ENCODE measurements at regions not wholly inside any gene's neighbourhood (a gene's known extent, or its start where the extent isn't known, plus 50 kb on each side); places are given as distances from the start of the nearest gene placed in this dataset.
"Not testable (repeated sequence)": the region's sequence is repeated elsewhere in the genome, so short reads cannot be mapped to it uniquely, and the experiment has no call there.

DNA sequence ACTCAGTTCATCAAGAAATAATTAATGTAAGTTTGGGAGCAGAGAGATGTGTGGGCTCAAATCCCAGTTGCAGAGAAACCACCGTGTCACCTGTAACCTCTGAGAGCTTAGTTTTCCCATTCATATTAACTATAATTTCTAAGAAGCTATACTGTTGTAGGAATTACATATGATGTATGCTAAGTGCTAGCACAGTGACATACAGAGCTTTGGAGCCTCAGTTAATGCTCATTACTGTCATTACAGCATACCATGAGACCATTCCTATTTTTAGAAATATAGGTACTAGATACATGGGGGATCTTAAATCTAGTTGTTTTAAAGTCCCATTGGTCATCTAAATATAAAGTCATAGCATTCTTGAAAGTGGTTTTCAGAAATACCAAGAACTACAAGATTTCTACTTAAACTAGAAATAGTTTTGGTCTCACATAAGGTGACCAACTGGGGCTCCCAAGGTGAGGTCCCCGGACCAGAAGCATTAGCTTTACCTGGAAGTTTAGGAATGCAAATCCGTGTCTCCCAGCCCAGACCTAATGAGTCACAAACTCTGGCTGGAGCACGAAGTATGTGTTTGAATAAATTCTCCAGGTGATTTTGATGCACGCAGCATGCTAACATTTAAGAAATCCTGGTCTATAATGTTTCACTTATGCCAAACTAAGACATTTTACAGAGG lies 144.6 kb downstream of the LACC1 start:
- DNase-seq = no peak

DNA sequence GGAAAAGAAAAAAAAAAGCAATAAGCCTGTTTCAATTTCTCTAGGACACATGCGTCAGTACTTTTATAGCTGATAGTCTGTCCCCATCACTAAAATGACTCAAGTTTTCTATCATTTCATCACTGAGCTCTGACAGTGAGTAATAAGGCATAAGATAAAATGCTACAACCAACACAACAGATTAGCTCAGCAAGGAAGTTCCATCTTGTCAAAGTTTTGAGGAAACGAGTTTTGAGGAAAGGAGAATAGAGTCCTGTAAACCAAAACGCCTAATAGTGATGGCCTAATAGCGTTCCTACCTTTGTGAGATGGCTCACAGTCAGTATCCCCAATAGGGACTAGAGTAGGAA lies 145.1 kb downstream of the LACC1 start:
- DNase-seq = no peak

DNA sequence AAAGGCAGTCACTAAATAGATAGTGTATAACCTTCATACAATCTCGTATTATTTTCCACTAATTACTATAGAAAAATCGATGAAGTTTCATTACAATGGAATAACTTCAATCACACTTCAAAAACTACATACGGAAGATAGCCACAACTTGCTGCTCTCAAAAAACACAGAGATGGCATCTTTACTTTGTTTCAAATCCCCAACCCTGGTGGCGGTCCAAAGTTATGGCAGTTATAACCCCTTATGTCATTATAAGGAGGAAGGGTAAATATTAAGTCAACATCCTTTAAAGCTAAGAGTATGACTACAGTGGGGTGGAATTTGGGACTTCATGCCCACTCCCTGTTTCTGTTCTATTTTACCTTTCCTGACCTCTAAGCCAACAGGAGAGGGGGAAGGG lies 146.5 kb downstream of the LACC1 start:
- DNase-seq = no peak

DNA sequence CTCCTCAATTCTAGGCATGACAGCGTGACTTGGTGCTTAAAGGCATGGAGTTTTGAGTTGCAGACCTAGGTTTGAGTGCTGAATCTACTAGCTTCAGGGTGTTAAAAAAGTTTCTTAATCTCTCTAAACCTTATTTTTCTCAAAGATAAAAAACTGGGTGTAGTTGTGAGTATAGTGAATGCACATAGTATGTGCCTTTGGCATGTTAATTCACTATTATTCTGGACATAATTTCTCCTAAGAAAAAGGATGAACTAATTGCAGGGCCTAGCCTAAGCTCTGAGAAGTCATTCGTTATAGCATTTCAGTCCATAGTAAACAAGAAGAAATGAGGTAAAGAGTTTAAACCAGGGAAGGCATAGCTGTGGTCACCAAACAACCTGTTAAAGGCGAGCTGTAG lies 149.0 kb downstream of the LACC1 start:
- no peak for DNase-seq

DNA sequence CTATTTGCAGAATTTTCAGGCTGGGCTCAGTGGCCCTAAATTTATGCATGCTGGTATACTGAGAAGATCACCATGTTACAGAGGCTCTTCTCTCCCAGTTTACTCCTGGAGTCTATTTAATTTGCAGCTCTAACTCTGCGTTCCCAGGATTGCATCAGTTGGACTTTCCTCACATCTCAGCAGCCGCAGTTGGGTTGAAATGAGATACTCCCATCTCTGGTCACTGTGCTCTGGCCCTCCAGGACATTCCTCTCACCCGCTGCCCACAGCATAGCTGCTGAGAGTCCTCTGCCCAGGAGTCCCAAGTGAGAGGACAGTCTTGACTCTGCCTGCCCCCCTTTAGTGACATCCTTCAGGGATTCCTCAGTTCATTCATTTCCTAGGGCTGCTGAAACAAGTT lies 150.9 kb downstream of the LACC1 start:
- no peak for DNase-seq

DNA sequence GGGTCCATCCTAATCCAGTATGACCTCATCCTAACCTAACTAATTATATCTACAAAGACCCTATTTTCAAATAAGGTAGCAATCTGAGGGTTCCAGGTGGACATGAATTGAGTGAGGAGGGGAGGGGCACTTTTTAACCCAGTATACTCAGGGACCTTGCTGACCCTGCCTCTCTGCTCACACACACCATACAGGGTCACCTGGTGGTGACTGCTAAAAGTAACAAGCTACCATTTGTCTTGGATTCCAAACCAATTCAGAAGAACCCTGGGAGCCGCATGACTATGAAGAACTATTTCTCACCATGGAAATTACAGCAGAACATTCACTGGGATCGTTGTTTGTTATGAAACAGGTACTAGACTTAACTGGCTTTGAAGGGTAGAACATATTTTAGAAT lies 151.9 kb downstream of the LACC1 start:
- DNase-seq = no peak

DNA sequence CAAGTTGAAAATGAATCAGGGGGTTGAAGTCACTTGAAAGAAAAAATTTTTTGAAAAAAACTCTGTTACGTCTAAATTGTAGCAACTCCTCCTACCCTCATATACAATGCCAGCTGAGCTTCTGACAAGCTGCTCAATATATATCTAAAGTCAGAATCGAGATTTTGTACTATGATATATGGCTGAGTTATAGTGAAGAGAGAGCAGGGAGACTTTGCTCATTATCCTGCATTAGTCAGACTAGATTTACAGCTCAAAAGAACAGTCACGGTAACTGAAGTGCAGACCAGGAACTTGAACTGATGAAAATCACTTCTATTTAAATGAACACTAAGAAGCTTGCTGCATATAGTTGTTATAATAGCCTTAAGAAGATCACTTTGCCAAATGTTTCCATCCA lies 153.1 kb downstream of the LACC1 start:
- DNase-seq = peak; percentile 14

DNA sequence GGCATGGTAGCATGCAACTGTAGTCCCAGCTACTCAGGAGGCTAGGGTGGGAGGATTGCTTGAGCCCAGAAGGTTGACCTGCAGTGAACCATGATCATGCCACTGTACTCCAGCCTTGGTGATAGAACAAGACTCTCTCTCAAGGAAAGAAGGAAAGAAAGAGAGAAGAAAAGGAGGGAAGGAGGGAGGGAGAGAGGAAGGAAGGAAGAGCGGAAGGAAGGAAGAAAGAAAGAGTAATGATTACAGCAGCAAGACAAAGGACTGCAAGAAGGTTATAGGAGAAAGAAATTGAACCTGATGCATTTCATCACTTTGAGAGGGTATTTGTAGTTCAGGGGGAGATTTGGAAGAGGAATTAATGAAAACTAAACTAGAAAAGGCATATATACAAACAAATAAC lies 155.7 kb downstream of the LACC1 start:
- DNase-seq = no peak

DNA sequence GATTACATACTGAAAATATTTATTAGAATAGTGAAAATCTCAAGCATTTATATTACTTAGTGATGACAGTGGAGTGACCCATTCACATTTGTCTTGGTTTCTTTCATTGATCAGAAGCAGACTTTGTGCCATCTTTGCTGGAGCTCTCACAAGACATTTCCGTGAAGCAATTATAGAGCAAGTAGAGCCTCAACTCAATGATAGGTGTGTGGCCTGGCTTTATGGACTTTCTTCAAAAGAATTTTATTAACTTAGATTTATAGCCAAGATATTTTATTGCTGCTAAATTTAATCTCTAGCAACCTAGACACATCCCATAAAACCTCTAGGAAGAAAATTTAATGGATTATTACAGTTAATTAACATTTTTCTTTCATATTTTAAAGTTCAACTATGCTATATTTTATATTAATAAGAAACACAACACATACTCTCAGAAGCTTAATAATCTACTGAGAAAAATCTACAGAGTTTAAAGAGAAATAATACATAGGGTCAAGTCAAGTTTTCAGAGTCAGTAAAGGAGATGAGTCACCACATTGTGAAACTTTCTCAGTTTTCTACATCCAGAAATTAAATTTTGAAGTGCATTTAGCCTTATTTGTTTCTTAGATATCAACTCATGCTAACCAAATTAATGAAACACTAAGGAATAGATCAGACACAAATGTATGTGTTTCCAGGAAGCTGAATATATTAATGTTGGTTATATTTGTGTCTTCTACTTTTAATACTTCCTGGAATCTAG lies 160.5 kb downstream of the LACC1 start:
- DNase-seq = no peak

DNA sequence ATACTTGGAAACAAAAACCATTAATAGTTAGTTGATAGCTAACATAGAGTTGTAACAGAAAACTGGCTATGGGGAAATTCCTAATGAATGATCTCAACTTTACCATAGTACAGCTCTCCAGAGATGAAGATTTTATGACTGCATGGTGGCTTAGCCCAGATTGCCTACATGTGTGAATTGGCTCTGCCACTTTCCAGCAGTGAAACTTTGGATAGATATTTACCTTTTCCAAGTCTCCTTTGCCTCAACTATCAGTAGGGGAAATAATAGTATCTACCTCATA lies 161.1 kb downstream of the LACC1 start:
- no peak for DNase-seq

DNA sequence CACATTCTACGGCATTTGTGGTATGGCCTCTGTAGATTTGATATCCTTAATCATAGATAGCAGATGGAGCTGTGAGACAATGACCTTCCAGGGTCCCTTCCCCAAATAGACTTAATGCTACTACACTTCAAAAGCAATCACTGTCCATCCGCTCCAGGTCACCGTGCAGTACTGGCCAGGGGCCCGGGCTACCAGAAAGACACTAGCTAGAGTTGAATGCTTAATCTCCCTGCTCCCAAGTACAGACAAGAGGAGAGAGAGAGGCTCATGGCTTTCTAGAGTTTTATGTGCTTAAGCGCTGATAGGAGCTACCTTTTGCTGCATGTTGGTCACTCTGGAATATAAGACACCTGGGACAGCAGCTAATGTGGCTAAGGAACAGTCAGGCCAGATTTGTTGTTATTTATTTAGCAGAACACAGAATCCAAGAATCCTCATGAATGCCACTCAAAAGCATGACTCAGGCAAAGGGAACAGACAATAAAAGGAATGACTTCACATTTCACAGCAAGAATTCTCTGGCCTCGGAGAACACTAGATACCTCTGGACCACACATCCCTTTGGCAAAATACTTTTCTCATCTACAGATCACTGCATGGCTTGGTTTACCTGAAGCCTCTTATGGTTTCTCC lies 165.0 kb downstream of the LACC1 start:
- DNase-seq = no peak

DNA sequence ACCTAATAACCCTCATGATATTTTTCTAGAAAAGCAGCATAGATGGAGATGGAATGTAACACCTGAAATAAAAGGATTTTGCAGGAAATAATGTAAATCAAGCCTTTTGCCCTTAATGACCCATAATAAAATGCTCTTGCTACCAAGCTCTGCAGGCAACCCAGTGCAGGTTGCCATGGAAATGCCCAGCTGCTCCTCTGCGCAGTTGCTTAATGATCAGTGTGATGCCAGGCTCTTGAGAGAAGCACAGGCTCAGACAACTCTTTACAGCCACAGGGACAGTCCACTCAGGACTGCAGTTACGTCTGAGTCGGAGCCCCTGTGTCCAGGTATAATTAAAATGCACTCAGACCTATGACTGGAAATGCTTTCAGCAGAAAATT lies 165.5 kb downstream of the LACC1 start:
- DNase-seq = no peak

DNA sequence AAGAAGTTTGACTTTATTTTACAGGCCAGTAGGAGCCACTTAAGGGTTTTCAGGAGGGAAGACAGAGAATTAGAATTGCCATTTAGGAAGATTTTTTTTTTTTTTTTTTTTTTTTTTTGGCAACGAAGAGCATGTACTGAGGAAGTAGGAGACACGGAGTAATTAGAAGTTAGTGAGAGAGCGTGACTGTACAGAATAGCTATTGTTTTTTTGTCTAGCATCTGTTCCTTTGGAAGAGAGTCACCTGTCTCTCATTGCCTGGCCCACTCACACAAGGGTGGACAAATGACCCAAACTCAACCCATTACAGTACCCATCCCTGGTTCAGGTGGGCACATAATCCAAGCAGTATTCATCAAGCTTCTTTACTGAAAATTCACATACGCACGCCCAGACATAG lies 166.7 kb downstream of the LACC1 start:
- DNase-seq = no peak

DNA sequence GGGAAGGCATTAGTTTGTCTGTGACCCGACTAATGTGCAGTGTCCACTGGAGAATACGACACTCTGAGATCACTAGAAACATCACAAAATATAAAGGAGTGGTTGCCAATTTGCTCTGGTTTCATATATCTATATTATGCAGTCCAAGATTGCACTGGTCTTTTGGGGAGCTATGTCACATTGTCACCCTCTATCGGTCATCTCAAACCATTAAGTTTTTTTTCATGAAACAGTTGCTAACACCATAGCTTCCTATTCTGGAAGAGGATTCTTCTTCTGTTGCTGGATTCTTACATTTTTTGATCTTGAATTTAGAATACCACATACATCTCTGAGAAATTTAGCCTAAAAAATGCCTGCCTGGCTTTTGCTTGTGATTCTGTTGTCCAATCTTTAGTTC lies 168.6 kb downstream of the LACC1 start:
- DNase-seq = no peak

DNA sequence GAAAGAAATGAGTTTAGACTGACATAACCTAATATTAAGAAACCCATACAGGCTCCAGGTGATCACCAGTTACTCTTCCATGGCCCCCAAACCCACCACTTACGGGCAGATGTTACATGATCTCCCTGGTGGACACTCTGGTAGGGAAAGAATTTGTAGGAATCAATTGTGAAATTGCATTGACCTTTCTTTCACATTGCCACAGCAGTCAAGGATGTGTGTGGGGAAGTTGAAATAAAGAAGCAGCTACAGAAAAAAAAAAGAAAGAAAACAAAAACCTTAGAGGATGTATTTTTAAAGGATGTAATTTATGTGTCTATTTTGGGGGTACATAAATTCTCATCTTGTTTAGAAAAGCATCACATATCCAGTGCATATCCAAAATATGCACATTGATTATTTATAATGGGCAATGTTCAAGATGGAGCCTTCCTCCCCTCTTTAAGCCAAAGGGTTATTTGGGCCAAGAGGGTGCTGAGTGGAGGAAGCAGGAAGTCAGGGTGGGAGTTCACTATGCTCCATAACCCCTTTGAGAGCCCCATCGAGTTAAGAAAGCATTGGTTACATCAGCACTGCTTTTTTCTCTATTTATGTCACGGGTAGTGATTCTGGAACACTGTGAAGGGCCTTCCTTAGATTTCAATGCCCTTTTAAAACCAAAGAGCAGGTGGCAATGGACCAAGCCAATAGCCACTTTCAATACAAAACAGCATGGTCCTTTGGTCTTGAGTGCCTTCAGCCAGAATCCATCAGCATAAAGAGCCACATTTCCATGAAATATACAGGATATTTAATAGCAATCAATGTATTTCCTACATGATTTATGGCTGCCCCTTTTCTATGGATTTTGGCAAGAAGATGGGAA lies 169.6 kb downstream of the LACC1 start:
- DNase-seq = no peak

DNA sequence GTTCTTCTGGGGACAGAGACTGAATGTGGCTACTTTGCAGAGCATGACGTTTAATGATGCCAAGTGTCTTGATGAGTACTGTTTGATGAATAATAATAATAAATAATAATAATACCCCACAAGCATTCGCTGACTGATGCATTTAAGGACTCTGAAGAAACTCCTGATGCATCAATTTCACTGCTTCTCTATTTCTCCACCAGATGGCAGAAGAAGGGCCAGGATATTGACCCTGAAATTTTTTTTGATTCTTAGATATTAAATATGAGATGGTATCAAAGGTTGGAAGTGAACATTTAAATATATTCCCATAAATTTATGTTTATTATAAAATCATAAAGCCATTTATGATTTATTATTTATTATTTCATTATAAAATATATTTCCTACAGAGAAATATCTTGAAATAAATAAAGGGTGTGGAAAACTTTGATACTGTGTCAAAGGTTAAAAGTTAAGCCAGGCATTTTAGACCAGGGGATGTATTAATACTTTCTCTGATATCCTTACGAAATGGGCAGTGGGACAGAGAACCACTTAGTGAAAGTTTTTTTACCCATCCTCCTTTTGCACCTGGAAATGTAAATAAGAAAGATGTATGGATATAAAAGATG lies 170.9 kb downstream of the LACC1 start:
- peak; percentile 69 for DNase-seq

DNA sequence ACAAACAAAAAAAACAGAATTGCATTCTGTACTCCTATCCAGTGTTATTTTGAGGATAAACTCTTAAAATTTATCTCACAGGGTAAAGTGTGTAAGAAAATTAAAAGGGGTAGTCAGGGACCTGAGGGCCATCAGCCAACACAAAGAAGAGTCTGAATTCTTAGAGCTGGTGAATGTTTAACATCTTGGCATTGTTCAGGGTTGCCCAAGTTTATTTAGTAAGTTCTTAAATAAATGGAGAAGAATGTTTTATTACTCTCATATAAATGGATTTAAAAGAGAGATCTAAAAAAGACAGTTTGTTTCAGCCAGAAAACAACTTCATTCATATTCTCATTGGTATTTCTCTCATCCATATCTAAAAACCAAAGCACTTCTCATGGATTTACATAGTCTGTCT lies 171.7 kb downstream of the LACC1 start:
- no peak for DNase-seq

DNA sequence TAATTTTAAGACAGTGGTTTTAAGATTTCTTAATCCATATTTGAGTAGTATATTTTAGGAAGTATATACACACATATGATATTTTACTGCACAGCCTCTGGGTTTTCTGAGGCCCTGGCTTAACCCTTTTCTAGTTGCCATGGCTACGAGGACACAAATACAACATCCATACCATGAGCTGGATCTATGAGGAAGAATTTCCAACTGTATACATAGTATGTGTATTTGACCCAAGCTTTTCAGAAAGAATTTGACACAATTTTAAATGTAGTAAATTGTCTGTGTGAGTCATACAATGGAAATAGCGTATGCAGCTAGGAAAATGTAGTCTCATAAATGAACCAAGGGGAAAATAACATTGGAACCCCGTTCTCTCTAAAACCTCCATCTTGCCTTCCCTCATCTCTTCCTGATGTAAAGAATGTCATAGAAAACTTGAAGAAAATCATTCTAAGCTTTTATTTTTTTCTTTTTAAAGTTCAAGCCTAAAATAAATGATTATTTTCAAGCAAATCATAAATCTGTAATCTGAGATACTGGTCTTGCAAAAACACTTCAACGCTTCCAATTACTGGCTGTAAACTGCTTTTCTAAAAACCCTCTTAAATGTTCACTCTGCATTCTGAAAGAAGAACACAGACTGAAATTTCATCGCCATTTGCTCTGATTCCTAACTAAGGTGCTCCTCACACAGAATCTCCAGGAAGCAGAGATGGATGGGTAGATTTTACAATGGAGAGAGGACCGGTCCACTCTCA lies 172.4 kb downstream of the LACC1 start:
- peak; percentile 26 for DNase-seq

DNA sequence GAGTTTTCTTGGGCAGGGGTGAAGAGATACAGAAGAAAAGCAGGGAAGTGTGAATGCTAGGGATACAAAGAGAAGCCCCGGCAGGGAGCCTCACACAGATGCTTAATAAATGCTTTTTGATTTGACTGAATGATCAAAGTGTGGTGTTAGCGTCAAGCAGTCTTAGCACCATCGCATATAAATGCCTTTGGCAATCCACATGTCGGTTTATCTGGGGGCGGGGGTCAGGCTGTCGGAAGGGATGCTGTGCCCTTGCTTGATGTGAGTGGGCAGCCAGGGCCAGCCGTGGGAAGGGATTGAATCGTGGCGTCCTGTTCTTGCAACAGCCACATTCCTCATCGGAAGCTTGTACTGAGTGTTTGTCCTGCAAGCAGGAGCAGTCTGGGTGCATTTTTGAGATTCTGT lies 173.1 kb downstream of the LACC1 start:
- no peak for DNase-seq

DNA sequence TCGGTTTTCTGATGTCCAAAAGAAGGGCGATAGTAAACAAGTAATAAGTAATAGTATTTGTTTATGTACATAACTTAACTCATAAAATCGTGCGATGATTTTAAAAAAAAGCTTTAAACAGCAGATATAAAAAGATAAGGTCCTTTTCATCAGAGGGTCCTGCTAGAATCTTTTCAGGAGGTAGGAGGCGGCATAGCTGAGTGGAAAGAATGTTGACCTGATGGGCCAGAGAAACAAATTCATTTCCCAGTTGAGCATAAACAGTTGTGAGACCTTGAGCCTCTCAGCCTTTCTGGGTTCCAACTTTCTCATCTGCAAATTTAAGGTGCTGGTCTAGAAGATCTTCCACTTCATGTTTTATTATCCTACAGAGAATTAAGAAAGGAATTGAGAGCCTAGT lies 173.5 kb downstream of the LACC1 start:
- DNase-seq = no peak

DNA sequence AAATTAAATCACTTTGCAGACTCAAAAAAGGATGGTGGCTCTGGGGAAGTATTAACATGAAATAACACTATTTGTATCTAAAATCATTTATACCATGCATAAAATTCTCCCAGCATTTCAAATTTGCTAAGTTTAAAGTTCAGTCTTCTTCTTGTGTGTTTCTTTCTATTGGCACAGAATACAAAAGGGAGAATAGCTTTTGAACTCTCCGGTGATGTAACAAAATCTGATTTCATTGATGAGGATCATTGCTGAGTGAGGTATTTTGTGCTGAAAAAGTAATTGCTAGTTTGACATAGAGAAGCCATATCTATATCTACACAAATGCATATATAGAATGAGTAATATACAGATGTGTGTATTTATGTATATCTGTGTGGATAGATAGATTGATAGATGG lies 174.8 kb downstream of the LACC1 start:
- no peak for DNase-seq

DNA sequence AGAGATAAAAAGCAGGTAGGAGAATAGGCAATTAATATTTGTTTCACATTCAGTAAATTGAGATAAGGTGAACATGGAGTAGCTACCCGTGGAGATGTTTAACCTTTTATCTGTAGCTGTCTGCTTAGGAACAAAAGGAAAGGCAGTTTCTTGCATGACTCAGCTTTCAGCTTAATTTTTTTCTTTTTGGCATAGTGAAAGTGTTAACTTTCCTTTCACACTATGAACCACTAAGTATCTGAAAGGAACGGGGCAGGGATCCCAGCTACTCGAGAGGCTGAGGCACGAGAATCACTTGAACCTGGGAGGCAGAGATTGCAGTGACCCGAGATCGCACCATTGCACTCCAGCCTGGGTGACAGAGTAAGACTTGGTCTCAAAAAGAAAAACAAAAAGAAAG lies 176.0 kb downstream of the LACC1 start:
- DNase-seq = not testable (repeated sequence)

DNA sequence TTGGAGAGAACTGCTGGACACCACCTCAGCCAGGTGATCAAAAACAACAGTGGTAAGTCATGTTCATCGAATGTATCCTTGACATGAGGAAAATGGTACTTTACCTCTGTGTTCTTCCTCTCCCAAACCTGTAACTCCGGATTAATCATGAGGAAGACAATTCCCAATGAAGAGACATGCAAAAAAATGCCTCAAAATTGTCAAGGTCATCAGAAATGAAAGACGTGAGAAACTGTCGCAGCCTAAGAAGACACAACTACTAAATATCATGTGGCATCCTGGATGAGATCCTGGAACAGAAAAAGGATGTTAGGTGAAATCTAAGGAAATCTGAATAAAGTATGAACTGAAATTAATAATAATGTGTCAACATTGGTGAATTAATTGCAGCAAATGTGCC lies 178.4 kb downstream of the LACC1 start:
- no peak for DNase-seq
